T-helper 22 cell (primary cell): ENCODE measurements at regions not wholly inside any gene's neighbourhood (a gene's known extent, or its start where the extent isn't known, plus 50 kb on each side); places are given as distances from the start of the nearest gene placed in this dataset.
"Not testable (repeated sequence)": the region's sequence is repeated elsewhere in the genome, so short reads cannot be mapped to it uniquely, and the experiment has no call there.

Source experiments
- DNase-seq: peaks from one replicate; pipeline ENCODE4 v3.0.0-alpha.2; 2020; ENCODE audit warnings: low read depth

DNA sequence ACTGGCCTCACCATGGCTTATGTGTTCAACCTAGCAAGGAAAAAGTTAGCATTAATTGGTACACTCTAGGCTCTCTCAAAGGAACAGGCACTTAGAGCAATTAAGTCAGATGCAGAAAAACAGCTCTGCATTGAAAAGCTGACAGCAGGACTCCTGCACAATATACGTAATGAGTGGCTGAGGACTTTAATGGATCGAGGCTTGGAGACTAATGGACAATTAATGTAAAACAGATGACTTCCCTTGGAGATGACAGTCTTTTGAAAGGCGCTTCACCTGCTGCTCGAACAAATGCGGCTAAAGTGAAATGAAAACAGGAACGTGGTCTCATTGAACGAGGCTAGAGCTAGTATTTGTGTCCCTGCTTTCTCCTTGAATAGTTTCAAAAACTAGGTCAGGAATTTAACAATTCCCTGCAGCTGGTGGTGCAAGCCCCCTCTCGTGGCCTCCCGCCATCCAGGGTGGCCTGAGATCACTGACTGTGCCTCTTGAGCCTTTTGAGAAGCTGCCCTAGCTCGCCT, 137.1 kb downstream of the ELOVL4 start:
- DNase-seq: no peak

DNA sequence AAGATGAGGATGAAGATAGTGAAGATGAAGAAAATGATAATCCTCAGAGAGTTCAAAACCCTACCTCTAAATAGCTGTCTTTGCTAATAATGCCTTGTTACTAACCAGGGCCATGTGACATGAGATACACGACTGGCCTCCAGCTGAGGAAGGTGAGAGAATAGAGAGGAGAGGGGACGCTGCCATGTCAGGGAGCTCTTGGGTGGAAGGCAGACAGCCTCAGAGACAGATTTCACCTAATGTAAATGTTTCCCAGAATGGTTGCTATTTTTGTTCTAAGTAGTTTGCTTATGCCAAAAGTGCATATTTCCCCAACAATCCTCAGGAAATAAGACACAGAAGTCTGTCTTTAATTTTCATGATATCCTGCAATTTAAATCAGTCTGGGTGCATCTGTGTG, 138.4 kb downstream of the ELOVL4 start:
- DNase-seq: no peak

DNA sequence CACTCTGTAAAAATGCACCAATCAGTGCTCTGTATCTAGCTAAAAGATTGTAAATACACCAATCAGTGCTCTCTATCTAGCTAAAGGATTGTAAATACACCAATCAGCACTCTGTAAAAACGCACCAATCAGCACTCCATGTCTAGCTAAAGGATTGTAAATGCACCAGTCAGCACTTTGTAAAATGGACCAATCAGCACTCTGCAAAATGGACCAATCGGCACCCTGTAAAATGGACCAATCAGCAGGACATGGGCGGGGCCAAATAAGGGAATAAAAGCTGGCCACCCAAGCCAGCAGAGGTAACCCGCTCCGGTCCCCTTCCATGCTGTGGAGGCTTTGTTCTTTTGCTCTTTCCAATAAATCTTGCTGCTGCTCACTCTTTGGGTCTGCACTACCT, 140.7 kb downstream of the ELOVL4 start:
- not testable (repeated sequence) for DNase-seq

DNA sequence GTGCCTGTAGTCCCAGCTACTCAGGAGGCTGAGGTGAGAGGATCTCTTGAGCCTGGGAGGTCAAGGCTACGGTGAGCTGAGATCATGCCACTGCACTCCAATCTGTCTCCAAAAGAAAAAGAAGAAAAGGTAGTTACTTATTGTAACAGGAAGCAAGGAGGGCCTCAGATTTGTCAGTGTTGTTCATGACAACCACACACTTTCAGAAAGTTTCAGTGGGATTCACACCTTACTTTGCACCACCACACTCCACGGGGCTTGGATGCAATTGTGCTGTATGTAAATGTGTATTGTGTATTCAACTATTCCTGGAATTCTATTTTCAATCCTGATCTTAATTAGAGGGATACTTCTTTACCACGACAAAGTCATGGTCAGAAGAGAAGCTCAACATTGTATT, 142.6 kb downstream of the ELOVL4 start:
- DNase-seq: no peak

DNA sequence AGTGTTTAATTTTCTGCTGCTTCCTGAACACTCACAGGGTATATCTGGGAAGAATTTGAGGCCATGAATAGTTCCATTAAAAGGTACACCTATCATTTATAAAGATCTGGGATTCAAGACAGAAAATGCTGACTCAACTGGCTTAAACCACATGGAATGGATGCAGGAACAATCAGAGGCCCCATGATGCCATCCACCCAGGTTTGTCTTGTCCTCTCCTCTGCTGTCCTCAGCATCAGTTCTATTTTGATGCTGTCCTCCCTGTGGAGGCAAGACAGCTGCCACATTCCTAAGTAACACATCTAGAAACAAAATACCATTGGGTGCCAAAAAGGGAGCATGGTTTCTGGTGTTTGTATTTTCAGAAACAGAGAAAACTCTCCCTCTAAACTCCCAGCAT, 143.4 kb downstream of the ELOVL4 start:
- DNase-seq: no peak

DNA sequence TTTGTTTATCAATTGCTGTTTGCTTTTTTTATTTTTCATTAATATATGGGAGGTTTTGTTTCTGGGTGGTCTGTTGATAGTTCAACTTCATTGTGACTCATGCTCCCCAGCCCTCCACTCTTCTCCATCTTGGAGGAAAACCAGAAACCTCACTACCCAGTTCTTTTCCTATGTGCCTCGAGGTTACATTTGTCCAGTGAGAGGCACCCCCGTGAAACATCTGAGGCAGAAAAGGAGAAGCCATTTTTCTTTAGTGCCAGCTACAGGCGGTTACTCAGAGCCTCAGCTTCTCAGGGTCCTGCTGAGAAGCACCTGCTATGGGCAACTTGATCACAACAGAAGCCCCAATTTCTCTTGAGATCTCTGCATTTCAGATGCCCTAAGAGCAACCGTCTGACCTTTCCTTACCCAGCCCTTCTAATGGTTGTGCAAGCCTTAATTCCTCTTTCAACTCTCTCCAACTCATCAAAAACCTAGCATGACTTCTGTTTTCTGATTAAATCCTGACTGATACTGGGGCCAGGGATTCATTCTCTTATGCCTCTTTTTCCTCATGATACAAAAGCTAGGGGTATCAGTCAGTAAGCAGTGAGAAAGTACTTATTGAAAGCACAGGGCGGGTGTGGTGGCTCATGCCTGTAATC, 144.6 kb downstream of the ELOVL4 start:
- DNase-seq: no peak

DNA sequence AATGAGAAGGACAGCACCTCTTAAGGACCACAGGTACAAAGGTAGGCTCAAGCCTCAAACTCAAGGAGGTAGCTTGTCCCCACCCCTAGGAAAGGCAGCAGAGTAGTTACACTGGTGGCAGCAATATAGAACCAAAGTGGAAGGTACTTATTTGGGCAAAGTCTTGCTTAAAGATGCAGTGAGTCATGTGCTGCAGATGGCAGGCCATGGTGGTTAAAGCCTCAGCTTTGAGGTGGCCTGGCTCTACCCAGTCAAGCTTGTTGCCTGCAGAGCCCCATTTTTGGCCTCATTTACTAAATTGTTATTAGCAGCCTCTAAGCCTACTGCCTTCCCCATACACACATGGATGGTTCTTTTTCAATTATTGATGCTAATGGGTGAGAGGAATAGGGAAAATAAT, 146.0 kb downstream of the ELOVL4 start:
- no peak for DNase-seq

DNA sequence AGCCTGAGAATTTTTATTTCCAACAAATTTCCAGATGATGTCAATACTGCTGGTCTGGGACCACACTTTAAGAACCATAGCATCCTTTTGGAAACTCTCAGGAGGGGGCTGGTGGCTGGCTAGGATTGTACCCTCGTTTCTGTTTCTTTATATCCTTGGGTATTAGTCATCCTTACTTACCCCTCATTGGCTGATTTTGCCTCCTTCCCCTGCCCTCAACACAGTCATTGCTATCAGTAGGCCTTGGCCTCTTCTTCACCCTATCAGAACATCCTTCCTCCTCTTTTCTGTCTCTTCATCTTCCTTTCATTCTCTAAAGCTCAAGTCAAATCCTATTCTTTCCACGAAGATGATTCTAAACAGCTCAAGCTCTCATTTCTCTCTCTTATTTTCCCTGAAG, 148.5 kb downstream of the ELOVL4 start:
- no peak for DNase-seq

DNA sequence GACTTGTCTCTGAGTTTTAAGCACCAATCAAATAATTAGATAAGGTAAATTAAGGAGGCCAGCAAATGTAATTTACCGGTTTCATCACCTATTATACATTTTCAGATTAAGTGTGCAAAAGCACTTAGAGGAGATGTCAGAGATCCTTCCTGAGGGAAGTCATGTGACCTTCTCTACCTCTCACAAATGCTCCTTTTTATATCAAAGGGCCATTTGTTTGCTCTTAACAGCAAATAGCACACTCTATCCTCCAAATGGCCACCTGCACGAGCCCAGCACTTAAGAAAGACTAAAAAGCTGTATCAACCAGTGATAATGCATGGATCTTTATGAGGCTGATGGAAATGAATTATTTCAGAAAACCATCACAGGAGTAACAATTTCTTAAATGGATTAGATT, 149.4 kb downstream of the ELOVL4 start:
- DNase-seq: no peak

DNA sequence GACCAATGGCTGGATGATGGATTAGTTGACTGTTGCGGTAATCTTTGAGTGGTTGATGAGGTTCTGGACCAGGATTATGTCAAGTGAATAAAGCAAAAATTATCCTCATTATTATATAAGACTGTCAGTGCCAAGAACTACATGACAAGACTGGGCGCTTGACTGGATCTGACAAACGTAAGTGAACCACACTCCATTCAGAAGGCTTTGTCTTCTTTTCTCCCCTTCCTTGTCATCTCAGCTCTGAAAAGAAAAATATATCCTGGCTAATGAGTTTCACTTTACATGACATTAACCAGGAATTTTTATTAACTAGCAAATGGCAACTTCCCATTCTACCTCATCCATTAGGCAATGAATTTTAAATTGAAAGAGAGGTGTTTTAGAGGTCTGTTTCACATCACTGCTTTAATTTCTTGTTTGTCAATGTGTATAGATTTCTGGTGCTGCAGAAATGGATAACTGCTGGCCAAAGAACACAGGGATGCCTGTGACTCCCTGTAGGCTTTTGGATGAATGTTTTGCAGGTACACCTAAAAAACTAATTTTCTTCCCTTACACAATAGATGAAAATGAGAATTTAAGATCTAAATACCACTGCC, 150.1 kb downstream of the ELOVL4 start:
- no peak for DNase-seq

DNA sequence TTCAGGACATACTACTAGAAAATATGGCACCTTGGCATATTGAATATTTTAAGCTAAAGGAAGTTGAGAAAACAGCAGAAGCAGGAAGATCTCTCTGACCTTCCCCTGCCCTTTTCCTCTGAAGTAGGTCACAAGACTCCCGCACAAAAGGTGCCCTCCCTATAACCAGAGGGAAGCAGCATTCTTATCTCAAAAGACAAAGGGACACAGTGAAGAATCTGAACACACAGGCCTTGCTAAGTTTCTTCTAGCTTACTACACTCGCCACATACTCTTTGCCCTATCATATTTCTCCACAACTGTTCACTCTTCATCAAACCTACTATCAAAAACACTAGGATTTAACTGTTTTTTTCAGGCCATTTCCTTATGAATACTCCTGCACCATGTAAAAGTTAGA, 151.2 kb downstream of the ELOVL4 start:
- no peak for DNase-seq

DNA sequence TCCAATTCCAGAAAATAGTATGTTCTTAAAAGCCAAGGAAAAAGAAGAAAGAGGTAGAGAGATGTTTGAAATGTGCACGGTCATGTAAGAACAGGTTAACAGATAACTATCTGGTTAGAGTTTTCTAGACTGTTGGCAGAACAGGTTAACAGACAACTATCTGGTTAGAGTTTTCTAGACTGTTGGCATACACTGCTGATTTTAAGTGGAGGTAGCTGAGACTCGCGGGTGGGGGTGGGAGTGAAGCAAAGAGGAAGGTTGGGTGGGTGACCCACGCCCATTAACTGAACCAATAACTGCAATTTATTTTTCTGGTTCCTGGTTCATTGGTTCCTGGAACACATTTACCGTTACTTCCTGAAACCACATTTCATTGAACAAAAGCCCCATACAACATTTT, 157.5 kb downstream of the ELOVL4 start:
- no peak for DNase-seq

DNA sequence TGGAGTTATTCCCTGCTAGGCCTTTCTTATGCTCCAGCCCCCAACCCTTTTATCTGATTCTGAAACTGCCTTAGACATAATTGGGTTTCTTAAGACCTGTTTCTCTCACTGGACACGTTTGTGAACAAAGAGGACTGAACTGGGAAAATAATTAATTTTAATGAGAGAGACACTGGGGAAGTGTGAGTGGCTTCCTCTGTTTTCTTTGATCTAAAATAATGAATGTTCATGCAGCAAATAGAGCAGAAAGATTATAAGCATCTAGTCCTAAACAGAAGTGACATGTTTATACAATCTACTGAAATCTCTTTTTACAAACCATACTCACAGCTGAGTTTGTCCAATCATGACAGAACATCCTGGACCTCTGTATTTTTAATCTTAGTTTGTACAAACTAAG, 157.6 kb downstream of the SH3BGRL2 start:
- no peak for DNase-seq

DNA sequence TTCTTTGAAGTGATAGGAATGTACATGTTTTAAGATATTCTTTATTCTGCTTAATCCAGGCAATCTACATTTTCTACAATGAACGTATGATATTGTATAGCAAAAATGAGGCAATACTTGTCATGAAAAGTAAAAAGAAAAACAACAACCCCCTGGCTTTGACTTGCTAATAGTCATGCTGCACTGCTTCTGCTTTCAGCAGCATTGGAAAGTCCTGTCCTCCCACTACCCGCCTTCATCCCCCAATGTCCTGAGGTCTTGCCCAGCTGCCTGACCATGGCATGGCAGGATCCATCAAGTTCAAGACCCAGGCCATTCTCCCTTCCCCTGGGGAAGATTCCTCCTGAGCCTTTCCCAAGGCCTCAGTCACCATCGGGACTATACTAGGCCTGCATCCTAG, 156.5 kb downstream of the SH3BGRL2 start:
- no peak for DNase-seq

DNA sequence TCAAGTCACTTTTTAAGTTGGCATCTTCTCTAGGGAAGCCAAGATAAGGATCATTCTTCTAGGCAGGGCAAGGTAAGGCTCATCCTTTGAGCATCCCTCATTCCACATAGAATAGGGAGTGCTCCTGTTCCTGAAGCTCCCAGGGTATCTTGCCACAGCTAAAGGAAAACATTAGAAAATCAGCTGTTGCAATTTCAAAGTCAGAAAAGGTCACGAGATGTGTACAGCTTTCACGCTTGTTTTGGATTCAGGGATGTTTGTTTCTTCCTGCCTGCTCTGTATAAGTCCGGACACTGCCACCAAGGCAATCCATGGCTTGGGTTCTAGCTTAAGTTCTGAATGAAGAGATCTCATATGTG, 153.2 kb downstream of the SH3BGRL2 start:
- DNase-seq: no peak

DNA sequence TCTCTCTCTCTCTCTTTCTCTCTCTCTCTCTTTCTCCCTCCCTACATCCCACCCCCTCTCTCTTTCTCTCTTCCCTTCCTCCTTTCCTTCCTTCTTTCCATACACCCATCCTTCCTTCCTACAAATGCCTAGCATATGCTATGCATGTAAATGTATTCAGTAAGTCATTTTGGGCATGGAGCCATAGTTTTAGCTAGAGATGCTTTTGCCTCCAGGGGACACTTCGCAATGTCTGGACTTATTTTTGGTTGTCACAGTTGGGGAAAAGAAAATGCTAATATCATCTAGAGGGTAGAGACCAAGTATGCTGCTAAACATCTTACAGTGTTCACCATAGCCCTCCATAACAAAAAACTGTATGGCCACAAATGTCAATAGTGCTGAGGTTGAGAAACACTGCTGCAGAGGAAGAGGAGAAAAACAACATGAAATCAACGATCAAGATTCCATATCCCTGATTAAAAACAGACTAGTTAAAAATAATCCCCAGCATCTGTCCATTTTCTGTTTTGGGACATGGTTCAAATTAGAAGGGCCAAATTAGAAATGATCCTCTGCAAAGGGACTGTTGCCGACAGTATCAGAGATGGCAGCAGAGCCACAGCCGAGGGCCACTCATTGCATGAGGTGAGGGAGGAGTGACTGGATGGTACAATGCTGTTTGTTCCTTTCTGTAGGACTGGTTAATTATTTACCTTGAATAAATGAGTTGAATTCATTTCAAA, 152.7 kb downstream of the SH3BGRL2 start:
- DNase-seq: no peak

DNA sequence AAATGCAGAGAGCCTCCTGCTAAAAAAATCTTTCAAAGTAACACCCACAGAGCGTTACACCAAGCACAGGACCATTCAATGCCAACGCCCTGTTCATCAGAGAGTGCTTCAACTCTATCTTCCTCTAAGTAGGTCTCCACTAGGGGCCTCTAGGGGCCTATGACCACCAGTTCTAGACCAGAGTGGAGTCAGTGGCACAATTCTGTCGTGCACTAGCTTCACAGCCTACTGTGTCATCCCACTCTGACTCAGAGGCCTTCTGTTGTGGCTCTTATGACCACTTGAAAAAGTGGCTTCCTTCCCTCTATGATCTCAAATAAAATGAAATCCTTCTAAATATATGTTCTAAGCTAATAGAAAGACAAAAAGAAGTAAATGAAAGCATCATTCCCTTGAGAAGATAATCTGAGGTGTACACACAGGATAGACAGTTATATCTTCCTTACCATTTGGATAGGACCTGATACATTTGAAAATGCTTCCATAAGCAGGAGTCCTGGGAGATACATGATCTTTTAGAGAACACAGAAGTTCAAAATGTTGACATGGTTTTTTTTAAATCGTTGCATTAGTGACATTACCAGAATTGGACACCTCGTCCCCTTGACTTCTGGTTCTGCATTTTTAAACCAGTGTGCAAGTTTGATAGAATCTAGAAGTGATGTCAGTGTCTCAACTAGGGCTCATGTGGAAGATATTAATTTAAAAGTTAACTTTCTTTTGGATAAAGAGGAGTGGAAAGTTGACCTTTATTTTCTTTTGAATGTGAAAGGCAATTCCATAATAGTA, 151.9 kb downstream of the SH3BGRL2 start:
- DNase-seq: no peak

DNA sequence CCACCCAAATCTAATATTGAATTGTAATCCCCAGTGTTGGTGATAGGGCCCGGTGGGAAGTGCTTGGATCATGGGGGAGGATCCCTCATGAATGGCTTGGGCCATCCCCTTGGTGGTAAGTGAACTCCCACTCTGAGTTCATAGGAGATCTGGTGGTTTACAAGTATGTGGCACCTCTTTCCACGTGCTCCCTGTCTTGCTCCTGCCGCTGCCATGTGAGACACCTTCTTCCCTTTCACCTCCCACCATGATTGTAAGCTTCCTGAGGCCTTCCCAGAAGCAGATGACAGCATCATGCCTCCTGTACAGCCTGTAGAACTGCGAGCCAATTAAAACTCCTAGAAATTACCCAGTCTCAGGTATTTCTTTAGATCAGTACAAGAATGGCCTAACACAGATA, 150.8 kb downstream of the SH3BGRL2 start:
- DNase-seq: no peak

DNA sequence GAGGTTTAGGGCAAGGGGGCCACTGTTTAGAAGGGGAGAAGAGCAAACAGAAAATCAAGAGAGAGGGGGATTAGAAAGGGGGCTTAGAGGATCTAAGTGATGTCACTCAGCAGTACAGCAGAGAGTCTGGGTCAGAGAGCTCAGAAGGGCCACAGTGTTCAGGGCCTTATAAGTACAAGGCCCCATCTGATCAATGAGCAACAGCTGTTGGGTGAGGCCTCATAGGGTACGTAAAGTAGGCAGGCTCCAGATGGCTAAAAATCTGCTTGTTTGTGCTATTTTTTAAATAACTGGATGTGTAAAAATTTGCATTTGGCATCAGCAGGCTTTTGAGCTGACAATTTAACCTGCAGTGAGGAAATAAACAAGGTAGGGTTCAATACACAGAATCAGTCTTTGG, 149.8 kb downstream of the SH3BGRL2 start:
- no peak for DNase-seq

DNA sequence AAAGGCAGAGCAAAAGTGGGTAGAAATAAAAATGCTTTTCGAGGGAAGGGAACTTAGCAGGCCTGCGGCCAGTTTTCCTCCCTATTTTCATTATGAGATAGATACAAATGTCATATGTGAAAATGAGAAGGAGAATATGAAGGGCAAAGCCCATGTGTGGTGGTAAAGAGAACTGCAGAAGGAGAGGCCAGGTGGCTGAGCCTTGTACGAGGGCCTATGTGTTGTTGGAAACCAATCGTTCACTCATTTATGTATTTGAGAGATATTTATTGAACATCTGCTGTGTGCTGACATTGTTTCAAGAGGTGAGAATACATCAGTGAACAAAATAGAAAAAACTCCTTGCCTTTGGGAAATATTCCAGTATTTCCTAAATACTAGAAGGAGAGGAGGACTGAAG, 147.7 kb downstream of the SH3BGRL2 start:
- DNase-seq: no peak

DNA sequence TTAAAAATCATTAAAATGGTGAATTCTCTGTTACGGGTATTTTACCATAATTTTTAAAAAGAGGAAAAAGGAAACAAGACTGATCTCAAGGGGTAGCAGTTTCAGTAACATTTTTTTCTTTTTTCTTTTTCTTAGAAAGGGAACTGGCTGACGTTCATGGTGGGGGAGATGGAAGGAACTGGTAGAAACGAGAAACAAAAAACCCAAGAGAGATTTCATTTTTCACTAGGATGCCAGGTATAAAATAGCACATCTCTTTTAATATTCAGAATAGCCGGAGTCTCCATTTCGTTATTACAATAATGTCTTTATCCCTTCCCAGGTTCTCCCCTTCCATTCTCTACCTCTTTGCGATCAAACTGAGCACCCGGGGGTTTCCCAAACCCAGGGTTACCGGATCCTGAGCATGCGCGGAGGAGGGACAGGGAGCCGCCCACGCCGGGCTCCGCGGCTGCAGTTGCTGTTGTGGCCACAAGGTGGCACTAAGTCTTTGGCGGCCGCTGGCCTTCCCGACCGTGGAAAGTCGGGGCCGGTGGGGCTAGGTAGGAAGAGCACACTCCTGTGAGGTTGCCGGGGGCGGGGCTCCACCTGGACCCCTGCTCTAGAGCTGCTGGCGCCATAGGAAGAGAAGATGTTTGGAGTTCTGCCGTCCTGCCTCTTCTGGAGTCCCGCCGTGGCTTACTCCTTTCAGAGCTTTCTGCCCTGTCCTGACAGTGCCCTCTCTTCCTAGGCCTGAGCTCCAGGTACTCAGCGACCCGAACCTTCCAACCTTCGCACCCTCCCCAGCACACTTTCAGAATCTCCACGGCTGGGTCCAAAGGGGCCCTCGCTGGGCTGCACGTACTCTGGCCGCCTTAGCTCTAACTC, 146.8 kb downstream of the SH3BGRL2 start:
- peak; percentile 58 for DNase-seq

DNA sequence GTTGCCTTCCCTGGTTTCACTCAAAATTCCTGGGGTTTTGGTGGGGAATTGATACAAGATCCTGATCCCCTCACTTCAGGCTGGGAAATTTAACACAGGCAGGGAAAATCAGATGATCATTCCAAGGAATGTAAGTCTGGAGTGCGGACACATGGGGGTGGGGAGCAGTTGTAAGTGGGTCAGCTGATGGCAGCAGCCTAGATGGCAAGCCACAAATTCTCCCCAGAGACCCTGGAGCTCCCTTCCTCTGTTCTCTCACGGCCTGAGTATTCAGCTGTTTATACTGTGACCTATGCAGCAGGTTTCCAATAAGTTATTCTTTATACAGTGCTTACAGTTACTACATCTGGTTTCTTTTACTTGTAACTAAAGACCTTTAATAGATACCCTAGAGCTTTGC, 144.9 kb downstream of the SH3BGRL2 start:
- no peak for DNase-seq
